Suprapubic skin (tissue), 3 donors: ENCODE measurements at regions not wholly inside any gene's neighbourhood (a gene's known extent, or its start where the extent isn't known, plus 50 kb on each side); places are given as distances from the start of the nearest gene placed in this dataset.

ENCODE experiments used
- EP300 ChIP-seq: sonication (generic); formaldehyde crosslinking; IDR thresholded peaks from one replicate; pipeline ENCODE4 v1.6.1; 2017; ENCODE audit warnings: antibody characterized with exemption
- POLR2A ChIP-seq, 2 donors: fragments of 450-650 bp; IDR thresholded peaks; one replicate each; pipeline ENCODE4 v1.6.1; 2017; ENCODE audit warnings: antibody characterized with exemption in 2 of 2, mild to moderate bottlenecking in 2 of 2, moderate library complexity in 2 of 2
- TF ChIP-seq, protein P1 (sequence below), 2 donors: fragments of 200-600 bp in 1 of 2; fragments of 450-650 bp in 1 of 2; sonication (generic) in 1 of 2; IDR thresholded peaks; one replicate each; pipeline ENCODE4 v1.5.1; 2016 to 2019; ENCODE audit warnings: antibody characterized with exemption in 2 of 2, mild to moderate bottlenecking in 1 of 2, moderate library complexity in 1 of 2

DNA sequence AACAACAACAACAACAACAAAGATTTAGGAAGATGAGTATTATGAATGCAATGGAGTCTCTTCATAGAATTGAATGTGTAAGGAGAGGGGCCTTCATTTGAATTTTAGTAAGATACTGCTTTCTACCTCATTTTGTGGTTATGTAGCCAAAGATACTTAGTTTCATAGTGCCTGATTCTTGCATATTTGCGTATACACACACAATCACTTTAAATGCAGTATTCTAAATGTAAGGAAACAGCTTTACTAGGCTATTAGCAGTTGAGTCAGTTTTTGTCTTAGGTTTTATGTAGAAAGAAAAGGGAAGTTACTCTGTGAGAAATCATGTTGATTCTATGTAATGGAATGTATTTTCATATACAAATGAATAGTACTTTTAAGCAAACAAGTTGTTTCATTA lies 80.5 kb downstream of the HAUS1 start:
- TF ChIP-seq, protein P1, sequence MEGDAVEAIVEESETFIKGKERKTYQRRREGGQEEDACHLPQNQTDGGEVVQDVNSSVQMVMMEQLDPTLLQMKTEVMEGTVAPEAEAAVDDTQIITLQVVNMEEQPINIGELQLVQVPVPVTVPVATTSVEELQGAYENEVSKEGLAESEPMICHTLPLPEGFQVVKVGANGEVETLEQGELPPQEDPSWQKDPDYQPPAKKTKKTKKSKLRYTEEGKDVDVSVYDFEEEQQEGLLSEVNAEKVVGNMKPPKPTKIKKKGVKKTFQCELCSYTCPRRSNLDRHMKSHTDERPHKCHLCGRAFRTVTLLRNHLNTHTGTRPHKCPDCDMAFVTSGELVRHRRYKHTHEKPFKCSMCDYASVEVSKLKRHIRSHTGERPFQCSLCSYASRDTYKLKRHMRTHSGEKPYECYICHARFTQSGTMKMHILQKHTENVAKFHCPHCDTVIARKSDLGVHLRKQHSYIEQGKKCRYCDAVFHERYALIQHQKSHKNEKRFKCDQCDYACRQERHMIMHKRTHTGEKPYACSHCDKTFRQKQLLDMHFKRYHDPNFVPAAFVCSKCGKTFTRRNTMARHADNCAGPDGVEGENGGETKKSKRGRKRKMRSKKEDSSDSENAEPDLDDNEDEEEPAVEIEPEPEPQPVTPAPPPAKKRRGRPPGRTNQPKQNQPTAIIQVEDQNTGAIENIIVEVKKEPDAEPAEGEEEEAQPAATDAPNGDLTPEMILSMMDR (IDR thresholded peaks at IDR 0.05), result no peak
- TF ChIP-seq EP300, result no peak
- no peak for TF ChIP-seq POLR2A (IDR thresholded peaks at IDR 0.05)
